ENCODE measurements at regions not wholly inside any gene's neighbourhood (a gene's known extent, or its start where the extent isn't known, plus 50 kb on each side); places are given as distances from the start of the nearest gene placed in this dataset.

GRCh38 chrX:69010339-69010738, 154.9 kb downstream of the PJA1 start:
- Histone ChIP-seq H2AFZ (ENCODE audit: low read depth) (no peak overlapping the region), H3K4me1 (ENCODE audit: low read depth, poor library complexity, severe bottlenecking) (no peaks in the 10 kb centered on the region), H3K79me2 (ENCODE audit: insufficient read depth, low read depth) (no peaks in the 10 kb centered on the region), H3K27ac (no peak overlapping the region), H3K4me3 (IDR thresholded peaks at IDR 0.05; ENCODE audit: insufficient read depth, low read depth, low read length) (no peak overlapping the region), H3K9ac (no peak overlapping the region), H3K36me3 (ENCODE audit: insufficient read depth) (no peaks in the 10 kb centered on the region), H4K20me1 (ENCODE audit: insufficient read depth) (no peaks in the 10 kb centered on the region), H3K27me3 (ENCODE audit: insufficient read depth, low read depth) (no peaks in the 10 kb centered on the region), H3K4me2 (no peak overlapping the region)
- TF ChIP-seq CTCF (conservative IDR thresholded peaks at IDR 0.05; ENCODE audit: low read depth, low read length): no peak

GRCh38 chrX:69000877-69001276, 164.4 kb downstream of the PJA1 start:
- TF ChIP-seq CTCF (conservative IDR thresholded peaks at IDR 0.05; ENCODE audit: low read depth, low read length): no peak
- no peaks in the 10 kb centered on the region for H3K4me1 ChIP-seq (ENCODE audit: low read depth, poor library complexity, severe bottlenecking)
- no peak overlapping the region for H3K9ac ChIP-seq
- H3K27ac ChIP-seq: no peak overlapping the region
- no peaks in the 10 kb centered on the region for H3K36me3 ChIP-seq (ENCODE audit: insufficient read depth)
- H3K79me2 ChIP-seq (ENCODE audit: insufficient read depth, low read depth): no peaks in the 10 kb centered on the region
- no peak overlapping the region for H2AFZ ChIP-seq (ENCODE audit: low read depth)
- H3K4me3 ChIP-seq (IDR thresholded peaks at IDR 0.05; ENCODE audit: insufficient read depth, low read depth, low read length): no peak overlapping the region
- H4K20me1 ChIP-seq (ENCODE audit: insufficient read depth): no peaks in the 10 kb centered on the region
- no peak overlapping the region for H3K4me2 ChIP-seq
- H3K27me3 ChIP-seq (ENCODE audit: insufficient read depth, low read depth): no peaks in the 10 kb centered on the region

GRCh38 chrX:68999931-69000330, 165.3 kb downstream of the PJA1 start:
- no peaks in the 10 kb centered on the region for H3K79me2 ChIP-seq (ENCODE audit: insufficient read depth, low read depth)
- no peak overlapping the region for H2AFZ ChIP-seq (ENCODE audit: low read depth)

GRCh38 chrX:68999356-68999755, 165.9 kb downstream of the PJA1 start:
- TF ChIP-seq CTCF (conservative IDR thresholded peaks at IDR 0.05; ENCODE audit: low read depth, low read length): no peak
- no peaks in the 10 kb centered on the region for H3K79me2 ChIP-seq (ENCODE audit: insufficient read depth, low read depth)
- no peak overlapping the region for H3K4me3 ChIP-seq (IDR thresholded peaks at IDR 0.05; ENCODE audit: insufficient read depth, low read depth, low read length)
- H3K4me2 ChIP-seq: no peak overlapping the region
- no peaks in the 10 kb centered on the region for H3K36me3 ChIP-seq (ENCODE audit: insufficient read depth)
- no peaks in the 10 kb centered on the region for H4K20me1 ChIP-seq (ENCODE audit: insufficient read depth)
- no peaks in the 10 kb centered on the region for H3K4me1 ChIP-seq (ENCODE audit: low read depth, poor library complexity, severe bottlenecking)
- H3K9ac ChIP-seq: no peak overlapping the region
- no peak overlapping the region for H2AFZ ChIP-seq (ENCODE audit: low read depth)
- H3K27me3 ChIP-seq (ENCODE audit: insufficient read depth, low read depth): no peaks in the 10 kb centered on the region
- no peak overlapping the region for H3K27ac ChIP-seq

More at GRCh38 chrX:68999931-69000330, 165.3 kb downstream of the PJA1 start:
- no peak overlapping the region for H3K4me2 ChIP-seq
- no peak for TF ChIP-seq CTCF (conservative IDR thresholded peaks at IDR 0.05; ENCODE audit: low read depth, low read length)
- no peak overlapping the region for H3K4me3 ChIP-seq (IDR thresholded peaks at IDR 0.05; ENCODE audit: insufficient read depth, low read depth, low read length)
- H3K9ac ChIP-seq: no peak overlapping the region
- H3K27ac ChIP-seq: no peak overlapping the region
- no peaks in the 10 kb centered on the region for H3K27me3 ChIP-seq (ENCODE audit: insufficient read depth, low read depth)
- H3K36me3 ChIP-seq (ENCODE audit: insufficient read depth): no peaks in the 10 kb centered on the region
- no peaks in the 10 kb centered on the region for H3K4me1 ChIP-seq (ENCODE audit: low read depth, poor library complexity, severe bottlenecking)
- no peaks in the 10 kb centered on the region for H4K20me1 ChIP-seq (ENCODE audit: insufficient read depth)

All from KMS-11 (cell line).